ENCODE measurements at regions not wholly inside any gene's neighbourhood (a gene's known extent, or its start where the extent isn't known, plus 50 kb on each side); places are given as distances from the start of the nearest gene placed in this dataset.

DNA sequence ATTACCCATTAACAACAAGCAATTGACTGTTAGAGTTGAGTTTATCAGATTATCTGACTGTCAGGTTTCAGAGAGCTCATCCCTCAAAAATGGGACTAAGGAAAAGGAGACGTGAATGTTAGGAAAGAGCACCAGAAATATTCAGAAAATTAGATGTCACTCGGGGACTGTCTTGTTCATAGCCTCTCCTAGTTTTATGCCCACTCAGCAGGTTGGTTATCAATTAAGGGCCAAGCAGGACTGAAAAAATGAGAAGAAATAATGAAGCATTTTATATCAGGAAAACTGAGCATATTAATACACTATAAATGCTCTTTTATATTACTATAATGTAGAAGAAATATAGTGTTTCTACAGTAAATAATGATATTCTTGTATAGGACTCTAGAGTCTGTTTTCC is 188.1 kb upstream of the NRXN1 start:
- TF ChIP-seq, protein P1, sequence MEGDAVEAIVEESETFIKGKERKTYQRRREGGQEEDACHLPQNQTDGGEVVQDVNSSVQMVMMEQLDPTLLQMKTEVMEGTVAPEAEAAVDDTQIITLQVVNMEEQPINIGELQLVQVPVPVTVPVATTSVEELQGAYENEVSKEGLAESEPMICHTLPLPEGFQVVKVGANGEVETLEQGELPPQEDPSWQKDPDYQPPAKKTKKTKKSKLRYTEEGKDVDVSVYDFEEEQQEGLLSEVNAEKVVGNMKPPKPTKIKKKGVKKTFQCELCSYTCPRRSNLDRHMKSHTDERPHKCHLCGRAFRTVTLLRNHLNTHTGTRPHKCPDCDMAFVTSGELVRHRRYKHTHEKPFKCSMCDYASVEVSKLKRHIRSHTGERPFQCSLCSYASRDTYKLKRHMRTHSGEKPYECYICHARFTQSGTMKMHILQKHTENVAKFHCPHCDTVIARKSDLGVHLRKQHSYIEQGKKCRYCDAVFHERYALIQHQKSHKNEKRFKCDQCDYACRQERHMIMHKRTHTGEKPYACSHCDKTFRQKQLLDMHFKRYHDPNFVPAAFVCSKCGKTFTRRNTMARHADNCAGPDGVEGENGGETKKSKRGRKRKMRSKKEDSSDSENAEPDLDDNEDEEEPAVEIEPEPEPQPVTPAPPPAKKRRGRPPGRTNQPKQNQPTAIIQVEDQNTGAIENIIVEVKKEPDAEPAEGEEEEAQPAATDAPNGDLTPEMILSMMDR (conservative IDR thresholded peaks at IDR 0.05; ENCODE audit: low read depth, low read length), result no peak
- no peak for TF ChIP-seq EZH2 (IDR thresholded peaks at IDR 0.05; ENCODE audit: borderline replicate concordance, low read depth, low read length, poor library complexity, severe bottlenecking)
